GM12878 (cell line): ENCODE measurements at regions not wholly inside any gene's neighbourhood (a gene's known extent, or its start where the extent isn't known, plus 50 kb on each side); places are given as distances from the start of the nearest gene placed in this dataset.
"Not testable (repeated sequence)": the region's sequence is repeated elsewhere in the genome, so short reads cannot be mapped to it uniquely, and the experiment has no call there.

Source experiments
- BCL11A ChIP-seq: IDR thresholded peaks from 2 replicates; pipeline ENCODE4 v1.6.1; 2011; ENCODE audit warnings: low read depth, low read length
- CREM ChIP-seq: IDR thresholded peaks from 2 replicates; pipeline ENCODE4 v1.6.1; 2014; ENCODE audit warnings: antibody characterized with exemption, low read depth
- CTCF ChIP-seq, 3 experiments: IDR thresholded peaks in 2 of 3; conservative IDR thresholded peaks in 1 of 3; 2 replicates each; pipeline ENCODE4 v1.5.1; 2011; ENCODE audit warnings: low read depth in 3 of 3, low read length in 3 of 3, mild to moderate bottlenecking in 3 of 3, control low read depth in 2 of 3, moderate library complexity in 2 of 3, inconsistent platforms in 1 of 3, mixed read lengths in 1 of 3; ENCODE audit not compliant: control insufficient read depth in 2 of 3, insufficient read depth in 1 of 3; ENCODE audit errors: extremely low read depth in 1 of 3
- POLR2A ChIP-seq: IDR thresholded peaks from 2 replicates; pipeline ENCODE4 v1.6.1; 2011; ENCODE audit warnings: low read depth, mild to moderate bottlenecking, low read length
- POLR2AphosphoS5 ChIP-seq: IDR thresholded peaks from 2 replicates; pipeline ENCODE4 v1.6.1; 2011; ENCODE audit warnings: mild to moderate bottlenecking, low read length, inconsistent platforms
- RFX5 ChIP-seq: IDR thresholded peaks from 2 replicates; pipeline ENCODE4 v1.6.1; 2011; ENCODE audit warnings: low read depth, low read length, improper control_type of control experiment
- SP1 ChIP-seq: IDR thresholded peaks from one replicate; pipeline ENCODE4 v1.6.1; 2011; ENCODE audit warnings: low read depth, low read length
- ZNF274 ChIP-seq: IDR thresholded peaks from one replicate; pipeline ENCODE4 v1.8.0; 2011; ENCODE audit not compliant: insufficient read length, insufficient read depth
- ZZZ3 ChIP-seq: IDR thresholded peaks from 2 replicates; pipeline ENCODE4 v1.6.1; 2011; ENCODE audit warnings: low read depth; ENCODE audit not compliant: control insufficient read depth, insufficient read length

GRCh38 chr10:4236905-4237304 is 451.9 kb upstream of the KLF6 start:
- TF ChIP-seq ZNF274; RFX5; BCL11A; POLR2A; CTCF (IDR thresholded peaks at IDR 0.05 in 2 of 3, conservative IDR thresholded peaks at IDR 0.05 in 1 of 3; ENCODE audit: control insufficient read depth in 2 of 3, extremely low read depth in 1 of 3, insufficient read depth in 1 of 3, low read depth in 3 of 3, low read length in 3 of 3); ZZZ3; SP1; CREM; POLR2AphosphoS5: not testable (repeated sequence)
